ENCODE measurements at regions not wholly inside any gene's neighbourhood (a gene's known extent, or its start where the extent isn't known, plus 50 kb on each side); places are given as distances from the start of the nearest gene placed in this dataset.
"Not testable (repeated sequence)": the region's sequence is repeated elsewhere in the genome, so short reads cannot be mapped to it uniquely, and the experiment has no call there.

DNA sequence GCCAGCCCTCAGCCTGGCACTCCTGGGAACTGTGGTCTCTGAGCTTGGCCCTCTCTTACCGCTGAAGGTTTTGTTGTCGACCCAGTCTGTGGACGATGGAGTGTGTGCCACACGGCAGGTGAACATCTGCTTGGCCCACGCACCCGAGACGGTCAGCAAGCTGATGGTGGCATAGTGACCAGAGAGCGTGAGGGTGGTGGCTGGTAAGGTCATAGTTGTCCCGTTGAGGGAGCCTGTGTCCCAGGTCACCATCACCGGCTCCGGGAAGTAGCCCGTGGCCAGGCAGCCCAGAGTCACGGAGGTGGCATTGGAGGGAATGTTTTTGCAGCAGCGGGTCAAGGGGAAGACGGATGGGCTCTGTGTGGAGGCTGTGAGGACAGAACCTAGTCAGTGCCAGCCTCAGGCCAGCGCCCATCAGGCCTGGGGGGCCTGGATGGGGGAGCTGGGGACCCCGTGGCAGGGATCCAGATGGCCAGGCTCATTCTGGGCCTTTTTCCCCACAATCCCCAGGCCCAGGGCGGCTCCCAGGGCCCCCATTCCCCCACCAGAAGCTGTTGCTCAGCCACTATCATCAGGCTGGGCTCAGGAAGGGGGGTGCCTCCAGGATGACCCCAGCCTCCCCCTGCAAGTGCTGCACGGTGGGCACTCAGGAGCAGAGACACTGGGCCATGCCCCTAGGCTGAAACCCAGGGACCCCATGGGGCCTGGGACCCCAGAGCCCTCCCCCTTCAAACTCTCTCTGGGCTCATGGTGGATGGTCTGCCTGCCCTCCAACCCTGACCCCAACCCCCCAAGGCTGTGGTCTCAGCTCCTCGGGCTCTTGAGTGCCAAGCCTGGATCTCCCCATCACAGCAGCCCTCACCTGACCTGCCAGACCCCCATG lies 75.2 kb downstream of the TMEM121 start:
- DNase-seq = no peak

DNA sequence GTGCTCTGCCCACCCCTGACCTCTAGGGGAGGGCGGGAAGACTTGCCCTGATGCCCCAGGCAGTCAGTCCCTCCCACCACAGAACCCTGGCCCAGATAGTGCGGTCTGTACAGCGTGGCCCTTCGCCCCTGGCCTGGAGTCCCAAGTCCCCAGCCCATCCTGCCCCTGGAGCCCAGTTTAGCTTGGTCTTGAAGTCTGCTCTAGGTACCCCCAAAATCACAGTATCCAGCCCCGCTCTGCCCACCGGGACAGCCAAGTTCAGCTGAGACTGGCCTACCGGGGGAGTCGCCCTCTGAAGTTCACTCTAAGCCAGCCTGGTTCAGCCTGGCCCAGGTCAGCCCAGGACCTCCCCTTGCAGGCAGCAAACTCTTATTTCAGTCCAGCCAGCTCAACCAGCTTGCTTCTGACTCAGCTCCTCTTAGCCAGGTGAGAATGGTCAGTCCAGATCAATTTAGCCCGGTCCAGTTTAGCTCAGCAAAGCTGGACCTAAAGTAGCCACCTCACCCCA lies 75.9 kb downstream of the TMEM121 start:
- no peak for DNase-seq

DNA sequence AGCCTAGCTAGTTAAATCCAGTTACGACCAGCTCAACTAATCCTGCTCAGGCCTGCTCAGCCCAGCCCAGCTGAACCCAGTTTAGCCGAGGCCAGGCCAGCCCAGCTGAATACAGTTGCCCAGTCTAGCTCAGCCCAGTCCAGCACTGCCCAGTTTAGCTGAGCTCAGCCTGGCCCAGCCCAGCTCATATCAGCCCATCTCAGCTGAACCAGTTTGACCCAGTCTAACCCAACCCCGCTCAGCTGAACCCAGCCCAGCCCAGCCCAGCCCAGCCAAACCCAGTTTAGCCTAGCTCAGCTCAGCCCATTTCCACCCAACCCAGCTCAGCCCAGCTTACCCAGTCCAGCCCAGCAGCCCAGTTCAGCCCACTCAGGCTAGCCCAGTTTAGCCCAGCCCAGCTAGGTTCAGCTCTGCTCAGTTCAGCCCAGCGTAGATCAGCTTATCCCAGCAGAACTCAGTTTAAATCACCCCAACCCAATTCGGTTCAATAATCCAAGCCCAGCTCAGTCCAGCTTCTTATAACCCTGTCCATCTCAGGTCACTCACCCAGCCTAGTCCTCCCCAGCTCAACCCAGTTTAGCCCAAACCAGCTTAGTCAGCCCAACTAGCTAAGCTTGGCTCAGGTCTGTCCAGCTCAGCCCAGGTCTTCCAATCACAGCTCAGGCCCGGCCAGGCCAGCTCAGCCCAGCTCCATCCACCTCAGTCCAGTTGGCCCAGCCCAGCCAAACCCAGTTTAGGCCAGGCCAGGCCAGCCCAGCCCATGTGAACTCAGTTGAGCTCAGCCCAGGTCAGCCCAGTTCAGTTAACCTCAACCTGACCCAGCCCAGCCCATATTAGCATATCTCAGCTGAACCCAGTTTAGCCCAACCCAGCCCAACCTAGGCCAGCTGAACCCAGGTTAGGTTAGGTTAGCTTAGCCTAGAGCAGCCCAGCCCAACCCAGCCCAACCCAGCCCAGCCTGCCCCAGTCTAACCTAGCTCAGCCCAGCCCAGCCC lies 76.7 kb downstream of the TMEM121 start:
- no peak for DNase-seq

DNA sequence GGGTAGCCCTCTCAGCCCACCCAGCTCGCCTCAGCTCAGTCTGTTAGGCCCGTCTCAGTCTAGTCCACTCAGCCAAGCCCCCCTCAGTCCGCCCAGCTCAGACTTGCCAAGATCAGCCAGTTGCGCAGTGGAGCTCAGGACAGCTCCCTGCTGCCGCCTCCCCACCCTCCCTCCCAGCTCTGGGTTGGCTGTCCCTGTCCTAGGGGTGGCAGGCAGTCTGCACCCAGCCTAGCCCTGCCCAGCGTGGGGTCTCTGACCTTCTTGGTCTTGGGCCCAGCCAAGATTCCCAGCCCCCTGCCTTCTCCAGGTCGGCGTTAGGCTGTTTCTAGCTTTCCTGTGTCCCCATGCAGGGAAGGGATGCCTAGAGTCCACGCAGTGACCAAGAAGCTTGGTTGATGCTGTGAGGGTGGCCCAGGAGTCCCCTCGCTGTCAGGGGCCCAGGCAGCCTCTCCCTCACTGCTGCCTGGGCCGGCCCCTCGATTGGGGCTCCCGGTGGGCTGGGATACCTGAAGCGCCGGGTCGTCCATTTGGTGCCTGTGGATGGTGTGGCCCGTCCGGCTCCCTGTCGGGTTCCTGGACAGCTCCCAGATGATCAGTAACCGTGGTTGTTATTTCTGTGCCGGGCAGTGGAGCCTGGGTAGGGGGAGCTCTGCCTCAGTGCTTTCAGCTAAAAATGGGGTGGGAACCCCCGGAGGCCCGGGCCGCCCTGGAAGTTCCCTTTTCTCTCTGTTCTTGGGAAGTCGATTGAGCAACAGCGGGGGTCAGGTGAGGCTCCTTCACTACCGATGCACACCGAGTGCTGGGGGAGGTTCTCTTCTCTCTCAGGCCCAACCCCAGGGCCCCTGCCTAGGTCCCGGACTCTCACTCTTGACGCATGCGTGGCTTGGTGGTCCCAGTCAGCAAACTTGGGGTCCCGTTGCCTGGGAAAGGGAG lies 78.4 kb downstream of the TMEM121 start:
- DNase-seq = not testable (repeated sequence)

DNA sequence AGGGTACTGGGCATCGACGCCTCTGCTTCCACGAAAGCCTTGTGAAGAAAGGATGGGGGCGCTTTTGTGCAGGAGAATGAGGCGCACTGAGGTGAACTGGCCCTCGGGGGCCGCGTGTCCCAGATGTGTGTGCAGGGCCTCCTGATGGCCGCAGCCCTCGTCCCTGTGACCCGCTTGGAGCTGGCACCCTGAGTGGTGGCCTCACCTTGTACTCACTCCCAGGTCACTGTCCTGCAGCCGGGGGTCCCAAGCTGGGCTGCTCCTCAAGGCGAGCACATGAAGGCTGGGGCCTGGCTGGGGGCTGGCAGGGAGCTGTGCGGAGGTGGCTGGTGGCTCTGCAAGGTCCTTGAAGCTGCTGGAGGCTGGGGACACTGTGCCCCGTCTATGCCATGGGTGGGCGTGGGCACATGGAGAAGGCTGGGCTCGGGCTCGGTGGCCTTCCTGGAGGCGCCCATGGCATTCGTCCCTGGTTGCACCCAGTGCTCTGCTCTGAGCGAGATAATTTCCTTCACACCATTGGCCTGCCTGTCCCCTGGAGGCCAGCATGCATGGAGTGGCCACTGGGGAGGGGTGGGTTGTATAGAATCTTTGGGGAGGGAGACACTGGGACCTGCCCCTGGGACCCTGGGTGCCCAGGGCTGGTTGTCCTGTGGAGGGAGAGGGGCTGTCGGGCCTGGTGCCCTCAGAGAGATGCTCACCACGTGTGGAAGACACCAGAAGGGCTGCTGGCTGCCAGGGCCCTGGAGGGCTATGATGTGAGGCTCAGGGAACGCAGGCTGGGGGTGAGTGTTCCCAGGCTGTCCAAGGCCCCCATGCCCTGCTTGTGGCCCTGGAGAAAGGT lies 79.3 kb downstream of the TMEM121 start:
- no peak for DNase-seq

DNA sequence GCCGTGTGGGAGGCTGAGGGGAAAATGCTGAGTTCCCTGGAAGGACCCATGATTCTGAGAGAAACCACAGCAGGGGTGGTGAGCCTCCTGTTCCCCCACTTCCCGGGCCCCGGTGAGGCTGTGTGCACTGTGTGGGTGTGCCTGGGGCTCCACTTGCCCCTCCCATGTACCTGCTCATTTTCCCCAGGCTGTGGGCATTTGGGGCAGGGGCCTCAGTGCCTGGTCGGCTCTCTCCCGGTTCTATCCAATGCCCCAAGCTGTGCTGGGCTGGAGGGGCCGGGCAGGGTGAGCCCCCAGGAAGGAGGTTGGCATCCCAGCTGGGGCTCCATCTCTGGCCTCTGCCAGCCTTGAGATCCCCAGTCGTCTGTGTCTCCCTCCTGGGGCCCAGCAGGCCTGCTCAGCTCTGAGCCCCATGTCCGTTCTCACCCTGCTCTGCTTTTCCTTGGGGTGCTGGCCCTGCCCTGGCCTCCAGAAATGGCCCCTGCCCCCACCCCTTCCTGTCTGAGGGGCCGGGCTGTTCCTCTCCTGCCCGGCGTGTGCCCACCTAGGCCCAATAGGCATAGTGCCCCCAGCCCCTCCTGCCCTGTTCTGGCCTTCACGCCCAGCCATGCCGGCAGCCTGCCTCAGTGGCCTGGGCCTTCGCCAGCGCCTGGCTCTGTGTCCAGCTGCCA lies 80.1 kb downstream of the TMEM121 start:
- DNase-seq = not testable (repeated sequence)

DNA sequence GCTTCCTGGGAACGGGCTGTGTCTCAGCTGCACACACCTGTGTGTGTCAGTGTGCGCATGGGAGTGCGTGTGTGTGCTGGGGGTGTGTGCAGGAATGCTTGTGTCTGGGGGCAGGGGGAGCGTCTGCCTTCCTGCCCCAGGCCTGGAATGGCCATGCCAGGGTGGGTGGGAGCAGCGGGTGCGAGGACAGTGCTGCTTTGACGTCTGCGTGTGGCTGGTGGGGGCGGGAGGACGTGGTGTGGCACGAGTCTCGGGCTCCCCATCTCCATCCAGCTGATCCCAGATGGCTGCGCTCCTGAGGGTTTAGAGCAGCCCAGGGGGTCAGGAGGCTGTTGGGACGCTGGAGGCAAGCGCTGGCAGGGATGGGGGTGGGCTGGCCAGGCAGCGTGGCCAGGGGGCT lies 80.6 kb downstream of the TMEM121 start:
- not testable (repeated sequence) for DNase-seq

DNA sequence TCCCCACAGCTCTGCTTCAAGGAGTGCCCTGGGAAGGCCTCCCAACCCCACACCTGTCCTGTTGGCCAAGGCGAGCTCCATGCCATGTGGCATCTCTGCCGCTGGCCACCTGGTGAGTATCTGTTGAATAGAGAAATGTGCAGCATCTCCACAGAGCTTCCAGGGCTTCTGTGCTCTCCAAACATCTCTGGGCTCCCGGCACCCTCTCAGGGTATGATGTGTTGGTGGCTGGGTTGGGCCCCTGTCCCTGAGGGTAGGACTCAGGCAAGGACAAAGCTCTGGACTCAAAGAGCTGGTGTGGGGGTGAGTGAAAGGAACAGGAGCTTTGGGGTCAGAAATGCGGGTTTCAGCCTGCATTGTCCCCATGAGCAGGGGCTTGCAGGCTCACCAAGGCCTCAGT lies 88.6 kb downstream of the TMEM121 start:
- not testable (repeated sequence) for DNase-seq

DNA sequence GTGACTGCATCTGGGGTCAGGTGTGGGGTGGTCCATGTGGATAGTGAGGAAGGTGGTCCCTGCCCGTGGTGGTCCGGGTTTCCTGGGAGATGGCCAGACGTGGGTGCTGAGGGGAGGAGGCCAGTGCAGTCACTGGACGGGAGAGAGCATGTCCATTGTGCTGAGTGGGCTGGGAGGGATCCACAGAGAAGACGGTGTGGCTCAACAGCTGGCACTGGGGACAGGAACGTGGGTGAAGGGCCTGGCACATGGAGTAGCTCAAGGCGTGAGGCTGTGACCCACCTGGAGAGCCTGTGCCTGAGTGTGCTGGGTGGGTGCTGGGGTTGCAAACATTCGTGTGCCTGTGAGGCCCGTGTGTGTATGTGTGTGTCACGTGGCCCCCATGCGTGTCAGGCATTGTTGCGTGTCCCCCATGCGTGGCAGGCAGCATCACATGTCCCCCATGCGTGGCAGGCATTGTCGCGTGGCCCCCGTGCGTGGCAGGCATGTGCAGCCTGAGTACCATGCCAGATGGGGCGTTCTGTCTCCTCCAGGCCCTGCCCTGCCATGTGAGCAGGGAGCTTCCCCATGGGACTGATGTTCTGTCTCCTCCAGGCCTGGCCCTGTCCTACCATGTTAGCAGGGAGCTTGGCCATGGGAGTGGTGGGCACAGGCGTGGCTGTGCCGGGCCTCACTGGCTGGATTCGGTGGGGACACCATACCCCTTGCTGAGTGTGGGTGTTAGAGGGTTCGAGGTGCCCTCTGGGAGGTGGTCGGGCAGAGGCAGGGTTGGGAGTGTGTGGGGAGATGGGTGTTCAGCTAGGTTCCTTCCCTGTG lies 89.8 kb downstream of the TMEM121 start:
- not testable (repeated sequence) for DNase-seq

DNA sequence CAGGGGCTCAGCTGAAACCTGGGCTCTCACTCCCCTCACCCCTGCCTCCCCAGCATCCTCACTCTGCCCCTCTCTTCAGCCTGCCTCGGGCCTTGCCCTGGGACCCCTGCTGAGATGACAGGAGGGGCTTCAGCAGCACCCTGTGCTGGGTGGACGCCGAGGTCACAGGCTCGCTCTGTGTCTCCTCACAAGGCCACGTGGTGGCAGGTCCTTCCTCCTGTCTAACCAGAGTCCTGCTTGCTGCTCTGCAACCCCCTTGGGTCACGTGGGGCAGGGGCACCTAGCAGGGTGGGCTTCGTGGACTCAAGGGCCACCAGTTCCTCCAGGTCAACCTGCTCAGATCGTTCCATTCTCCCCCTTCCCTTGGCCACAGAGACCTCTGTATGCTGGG lies 90.4 kb downstream of the TMEM121 start:
- DNase-seq = no peak

DNA sequence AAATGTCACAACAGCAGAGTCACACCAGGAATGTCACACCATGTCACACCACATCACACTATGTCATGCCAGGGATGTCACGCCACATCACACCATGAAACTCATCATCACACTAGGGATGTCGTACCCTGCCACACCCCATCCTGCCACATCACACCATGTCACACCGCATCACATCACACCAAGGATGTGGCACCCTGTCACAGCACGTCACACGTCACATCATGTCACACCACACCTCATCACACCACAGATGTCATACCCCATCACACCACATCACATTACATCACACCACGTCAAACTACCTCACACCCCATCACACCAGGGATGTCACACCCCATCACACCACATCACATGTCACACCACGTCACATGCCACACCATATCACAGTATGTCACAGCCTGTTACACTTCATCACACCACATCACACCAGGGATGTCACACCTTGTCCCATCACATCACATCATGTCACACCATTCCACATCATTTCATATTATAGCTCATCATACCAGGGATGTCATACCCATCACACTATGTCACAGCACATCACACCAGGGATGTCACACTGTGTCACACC lies 90.9 kb downstream of the TMEM121 start:
- DNase-seq = no peak

DNA sequence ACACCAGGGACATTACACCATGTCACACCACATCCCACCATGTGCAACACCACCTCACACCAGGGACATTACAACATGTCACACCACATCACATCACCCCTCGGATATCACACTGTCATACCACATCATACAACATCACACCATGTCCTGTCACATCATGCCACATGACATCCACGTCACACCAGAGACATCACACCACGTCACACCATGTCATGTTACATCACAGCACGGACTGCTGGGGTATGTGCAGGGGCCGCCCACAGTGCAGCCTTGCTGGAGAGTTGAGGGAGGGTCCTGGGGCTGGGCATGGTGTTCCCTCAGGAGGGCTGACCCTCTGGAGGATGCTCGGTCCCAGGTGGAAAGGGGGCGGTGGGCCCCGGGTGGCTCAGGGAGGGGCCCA lies 91.4 kb downstream of the TMEM121 start:
- not testable (repeated sequence) for DNase-seq

DNA sequence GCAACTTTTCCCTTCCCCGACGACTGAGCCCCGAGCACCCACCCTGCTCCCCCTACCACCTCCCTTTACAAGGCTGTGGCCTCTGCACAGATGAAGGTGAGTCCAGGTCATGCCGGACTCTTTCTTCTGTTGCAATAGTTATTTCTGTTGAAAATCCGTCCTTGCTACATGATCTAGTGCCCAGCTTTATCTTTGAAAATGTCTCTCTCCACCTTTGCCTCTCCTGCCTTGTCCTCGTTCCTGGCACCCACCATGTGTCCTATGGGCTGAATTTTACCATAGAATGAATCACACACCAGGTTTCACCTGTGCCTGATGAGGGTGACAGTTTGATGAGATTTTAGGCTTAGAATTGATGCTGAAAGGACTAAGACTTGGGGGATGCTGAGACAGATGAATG lies 92.9 kb downstream of the TMEM121 start:
- DNase-seq = not testable (repeated sequence)

DNA sequence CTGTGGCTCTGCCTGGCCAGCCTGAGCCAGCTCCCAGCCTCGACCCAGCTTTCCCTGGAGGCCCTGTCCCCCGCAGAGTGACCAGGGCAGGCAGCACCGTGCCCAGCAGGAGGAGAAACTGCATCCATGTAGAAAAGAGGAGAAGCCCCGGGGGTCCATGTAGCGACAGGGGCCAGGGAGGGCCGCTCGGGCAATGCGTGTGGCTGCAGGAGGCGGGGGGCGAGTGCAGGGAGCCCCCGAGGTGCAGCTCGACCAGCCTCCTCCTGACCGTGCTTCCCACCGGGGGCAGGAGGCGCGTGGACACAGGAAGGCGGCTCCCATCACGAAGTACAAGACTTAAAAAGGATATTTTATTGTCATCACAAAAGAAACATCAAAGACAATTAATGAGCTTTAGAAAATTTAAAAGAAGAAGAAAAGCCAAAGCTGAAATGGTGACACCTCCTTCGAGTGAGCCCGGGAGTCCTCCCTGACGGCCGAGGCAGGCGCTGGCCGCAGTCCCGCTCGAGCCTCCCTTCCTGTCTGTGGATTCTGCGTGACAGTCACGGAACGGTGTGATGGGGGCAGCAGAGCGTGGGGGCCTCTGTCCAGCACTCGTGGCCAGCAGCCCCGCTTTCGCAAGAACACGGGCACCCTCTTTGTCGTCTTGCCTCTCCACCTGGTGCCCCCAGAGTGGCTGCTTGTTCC lies 93.9 kb downstream of the TMEM121 start:
- not testable (repeated sequence) for DNase-seq

DNA sequence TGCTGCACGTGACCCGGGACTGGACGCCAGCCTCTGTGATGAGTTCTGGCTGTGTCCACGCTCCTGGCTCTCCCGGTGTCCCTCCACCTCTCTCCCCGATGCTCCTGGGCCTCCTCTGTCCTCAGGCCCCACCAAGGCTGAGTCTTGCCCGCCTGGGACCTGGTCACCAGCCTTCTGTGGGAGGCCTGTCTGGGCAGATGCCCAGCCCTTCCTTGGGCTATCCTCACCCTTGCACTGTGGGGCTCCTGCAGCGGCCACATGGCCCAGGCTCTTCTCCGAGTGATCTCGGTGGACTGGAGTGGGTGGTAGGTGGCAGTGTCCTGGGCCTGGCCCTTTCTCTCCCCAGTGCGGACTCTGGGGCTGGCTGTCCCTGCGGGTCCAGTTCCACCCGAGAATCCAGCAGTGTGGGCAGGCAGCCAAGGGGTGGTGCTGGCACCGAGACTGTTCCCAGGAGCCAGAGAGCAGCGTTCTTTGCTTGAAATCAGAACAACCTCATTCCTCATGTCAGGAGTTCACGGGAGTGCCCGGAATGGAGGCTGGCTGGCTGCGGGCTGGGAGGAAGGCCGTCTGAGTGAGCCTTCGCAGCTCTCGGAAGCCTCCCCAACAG lies 94.6 kb downstream of the TMEM121 start:
- DNase-seq = not testable (repeated sequence)

DNA sequence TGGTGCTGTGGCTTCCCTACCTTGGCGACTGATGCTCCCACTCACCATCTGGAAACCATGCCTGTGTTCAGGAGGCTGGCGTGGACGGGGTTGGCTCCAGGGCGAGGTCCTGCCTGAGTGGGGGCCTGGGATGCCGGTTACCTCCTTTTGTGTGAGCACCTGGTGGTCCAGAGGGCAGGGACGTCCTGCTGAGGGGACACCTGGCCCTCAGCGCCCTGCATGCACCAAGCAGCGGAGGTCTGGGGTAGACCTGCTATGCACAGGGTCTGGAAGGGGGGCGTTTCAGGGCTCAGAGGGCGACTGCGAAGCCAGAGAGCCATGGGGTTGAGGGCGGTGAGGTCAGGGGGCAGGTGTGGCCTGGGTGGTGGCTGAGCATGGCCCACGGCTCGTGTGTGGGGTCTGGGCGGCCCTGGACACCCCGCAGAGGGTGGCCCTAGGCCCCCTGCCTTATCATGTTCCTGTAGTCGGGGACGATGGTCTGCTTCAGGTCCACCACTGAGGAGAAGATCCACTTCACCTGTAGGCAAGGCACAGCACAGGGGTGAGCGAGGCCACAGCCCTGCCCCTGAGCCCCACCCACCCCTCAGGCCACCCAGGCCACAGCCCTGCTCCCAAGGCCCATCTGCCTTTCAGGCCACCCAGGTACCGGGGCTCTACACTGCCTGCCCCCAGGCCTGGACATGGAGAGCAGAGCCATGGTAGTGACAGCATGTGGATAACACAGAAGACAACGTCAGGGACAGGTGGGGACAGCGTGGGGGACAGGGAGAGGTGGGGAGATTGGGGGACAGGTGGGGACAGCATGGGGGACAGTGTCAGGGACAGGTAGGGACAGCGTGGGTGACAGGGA lies 95.3 kb downstream of the TMEM121 start:
- DNase-seq = not testable (repeated sequence)

DNA sequence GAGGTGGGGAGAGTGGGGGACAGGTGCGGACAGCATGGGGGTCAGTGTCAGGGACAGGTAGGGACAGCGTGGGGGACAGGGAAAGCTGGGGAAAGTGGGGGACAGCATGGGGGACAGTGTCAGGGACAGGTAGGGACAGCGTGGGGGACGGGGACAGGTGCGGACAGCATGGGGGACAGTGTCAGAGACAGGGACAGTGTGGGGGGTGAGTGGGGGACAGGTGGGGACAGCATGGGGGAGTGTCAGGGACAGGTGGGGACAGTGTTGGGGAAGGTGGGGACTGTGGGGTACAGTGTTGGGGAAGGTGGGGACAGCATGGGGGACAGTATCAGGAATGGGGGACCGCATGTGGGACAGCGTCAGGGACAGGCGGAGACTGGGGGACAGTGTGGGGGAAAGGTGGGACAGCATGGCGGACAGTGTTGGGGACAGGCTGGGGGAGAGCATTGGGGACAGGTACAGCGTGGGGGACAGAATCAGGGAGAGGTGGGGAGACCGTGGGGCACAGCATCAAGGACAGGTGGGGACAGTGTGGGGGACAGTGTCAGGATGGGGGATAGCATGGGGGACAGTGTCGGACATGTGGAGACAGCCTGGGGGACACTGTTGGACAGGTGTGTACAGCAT lies 96.1 kb downstream of the TMEM121 start:
- DNase-seq = no peak

Data from NCI-H1436 treated with DMSO at 0.1 percent for 48 hours (cell line).